ENCODE measurements at regions not wholly inside any gene's neighbourhood (a gene's known extent, or its start where the extent isn't known, plus 50 kb on each side); places are given as distances from the start of the nearest gene placed in this dataset.

DNA sequence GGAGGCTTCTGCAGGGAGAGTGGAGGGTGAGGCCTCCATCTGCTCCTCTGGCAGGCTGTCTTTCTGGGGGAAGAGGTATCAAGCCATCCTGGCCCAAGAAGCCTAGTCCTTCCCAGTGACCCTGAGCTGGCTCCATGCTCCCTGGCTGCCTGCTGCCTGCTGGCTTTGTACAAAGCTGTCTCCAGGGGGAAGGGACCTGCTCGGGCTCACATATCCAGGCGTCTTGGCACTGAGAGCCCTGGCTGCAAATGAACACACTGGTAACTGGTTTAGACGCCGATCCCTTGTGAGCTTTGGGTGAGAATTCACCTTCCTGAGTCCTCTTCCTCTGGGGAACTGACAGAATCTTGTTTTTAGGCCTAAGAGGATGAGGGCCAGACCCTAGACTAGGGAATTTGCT, 210.3 kb upstream of the ZBED5 start:
- DNase-seq (ENCODE audit: extremely low read depth in 1 of 11, low read depth in 9 of 11, low spot score in 4 of 11) = no peak

DNA sequence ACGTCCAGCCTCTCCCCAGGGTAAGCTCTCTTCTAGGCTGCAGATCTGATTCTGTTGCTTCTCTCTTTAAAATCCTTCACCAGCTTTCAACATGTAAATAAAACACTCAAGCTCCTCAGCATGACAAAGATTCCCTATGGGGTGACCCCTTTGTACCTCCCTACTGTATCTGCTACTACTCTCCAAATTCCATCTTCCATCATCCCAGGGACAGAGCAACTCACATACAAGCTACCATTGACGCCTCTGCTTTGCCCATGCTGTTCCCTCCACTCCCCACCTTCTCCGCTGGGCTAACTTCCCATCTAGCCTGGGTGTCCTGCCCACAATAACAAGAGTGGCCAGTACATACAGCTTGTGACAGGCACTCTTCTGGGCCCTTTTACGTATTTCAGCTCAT, 207.5 kb upstream of the ZBED5 start:
- no peak for DNase-seq (ENCODE audit: extremely low read depth in 1 of 11, low read depth in 9 of 11, low spot score in 4 of 11)

DNA sequence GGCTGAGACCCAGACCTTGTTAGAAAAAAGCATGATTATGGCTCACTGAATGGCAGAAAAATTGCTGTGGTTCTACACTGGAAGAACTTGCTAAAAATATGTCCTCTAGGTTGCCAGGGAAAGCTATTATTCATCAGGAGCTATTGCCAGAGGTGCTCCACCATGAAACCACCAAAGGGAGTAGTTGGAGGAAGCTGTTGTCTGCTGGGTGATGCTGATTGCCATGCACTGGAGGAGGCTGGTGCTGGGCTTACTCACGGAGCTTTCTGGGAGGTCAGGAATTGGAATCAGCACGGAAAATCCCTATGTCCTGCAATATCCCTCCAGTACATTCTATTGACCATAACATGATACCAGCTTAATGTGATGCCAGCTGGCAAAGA, 199.6 kb upstream of the ZBED5 start:
- DNase-seq (ENCODE audit: extremely low read depth in 1 of 11, low read depth in 9 of 11, low spot score in 4 of 11) = no peak

DNA sequence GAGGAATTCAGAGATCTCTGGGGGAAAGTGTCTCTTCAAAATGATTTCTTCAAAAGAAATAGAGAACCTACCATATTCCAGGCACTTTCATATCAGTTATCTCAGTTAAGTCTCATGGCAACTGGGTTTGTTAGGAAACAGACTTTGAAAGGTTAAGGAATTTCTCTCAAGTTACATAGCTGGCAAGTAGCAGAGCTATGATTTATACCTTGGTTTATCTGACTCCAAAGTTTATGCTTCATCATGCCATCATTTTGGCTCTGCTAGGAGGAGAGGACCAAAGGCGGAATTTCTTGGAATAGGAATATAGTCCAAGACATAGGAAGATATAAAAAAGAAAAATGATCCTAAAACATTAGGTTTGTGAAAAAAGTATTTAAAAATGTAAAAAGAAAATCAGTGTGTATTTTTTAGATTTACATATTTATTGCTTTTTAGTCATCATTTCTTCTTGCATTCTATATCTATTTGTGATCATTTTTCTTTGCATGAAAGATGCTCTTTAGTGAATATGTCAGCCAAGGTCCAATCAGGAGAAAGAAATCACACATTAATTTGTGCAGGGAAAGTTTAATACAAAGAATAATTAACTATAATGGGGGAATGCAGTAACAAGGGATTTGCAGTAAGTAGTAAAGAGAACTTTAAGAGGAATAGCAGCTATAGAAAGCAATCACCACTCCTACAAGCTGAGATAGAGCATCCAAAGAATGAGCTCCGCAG, 199.1 kb upstream of the ZBED5 start:
- no peak for DNase-seq (ENCODE audit: extremely low read depth in 1 of 11, low read depth in 9 of 11, low spot score in 4 of 11)

DNA sequence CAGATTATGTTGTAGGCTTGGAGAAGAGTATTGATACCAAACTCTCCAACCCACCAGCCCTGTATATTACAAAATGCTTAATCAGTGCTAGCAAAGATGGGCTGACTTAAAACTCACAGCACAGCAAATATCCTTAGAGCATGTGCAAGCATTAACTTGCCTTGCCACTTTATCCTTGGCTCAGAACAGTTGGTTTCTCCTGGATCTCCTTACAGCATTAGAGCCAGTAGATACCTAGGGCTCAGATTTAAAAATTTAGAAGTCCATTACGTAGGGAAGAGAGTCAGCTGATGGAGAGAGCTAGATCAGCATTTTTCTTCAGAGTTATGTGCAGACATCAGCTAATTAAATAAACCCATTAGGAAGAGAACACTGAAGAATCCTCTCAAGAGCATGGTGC, 198.5 kb upstream of the ZBED5 start:
- DNase-seq (ENCODE audit: extremely low read depth in 1 of 11, low read depth in 9 of 11, low spot score in 4 of 11) = no peak

DNA sequence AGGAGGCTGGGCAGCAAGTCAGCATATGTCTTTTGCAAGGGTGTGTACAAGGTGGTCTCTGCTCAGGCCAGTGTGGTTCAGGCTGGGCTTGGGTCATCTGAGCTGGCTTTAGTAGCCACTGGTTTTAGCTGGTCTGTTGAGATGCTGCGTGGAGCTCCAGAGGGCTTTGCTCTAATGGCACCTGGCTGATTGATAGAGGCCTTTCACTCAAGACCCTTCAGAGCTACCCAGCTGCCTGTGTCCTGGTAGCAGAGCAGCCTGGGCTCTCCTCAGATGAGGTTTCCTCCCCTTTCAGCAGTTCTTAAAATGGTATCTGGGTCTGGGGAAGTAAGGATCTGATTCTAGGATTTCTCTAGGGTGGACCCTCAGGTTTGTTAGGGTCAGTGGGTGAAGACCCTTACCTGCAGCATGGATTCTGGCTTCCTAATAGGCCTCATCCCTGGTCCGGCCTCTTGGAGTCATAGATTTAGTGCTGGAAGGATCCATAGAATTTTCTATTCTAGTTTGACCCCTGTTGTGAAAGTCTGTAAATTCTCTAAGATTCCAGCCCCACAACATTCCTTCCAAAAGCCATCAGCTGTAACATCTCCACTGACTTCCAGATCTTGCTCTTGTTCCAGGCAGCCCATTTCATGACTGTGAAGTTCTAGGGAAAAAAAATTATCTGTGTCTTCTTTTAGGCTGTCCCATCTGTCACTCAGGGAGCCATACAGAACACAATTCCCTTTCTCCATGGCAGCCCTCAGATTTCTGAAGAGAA, 190.2 kb upstream of the ZBED5 start:
- DNase-seq (ENCODE audit: extremely low read depth in 1 of 11, low read depth in 9 of 11, low spot score in 4 of 11) = no peak

DNA sequence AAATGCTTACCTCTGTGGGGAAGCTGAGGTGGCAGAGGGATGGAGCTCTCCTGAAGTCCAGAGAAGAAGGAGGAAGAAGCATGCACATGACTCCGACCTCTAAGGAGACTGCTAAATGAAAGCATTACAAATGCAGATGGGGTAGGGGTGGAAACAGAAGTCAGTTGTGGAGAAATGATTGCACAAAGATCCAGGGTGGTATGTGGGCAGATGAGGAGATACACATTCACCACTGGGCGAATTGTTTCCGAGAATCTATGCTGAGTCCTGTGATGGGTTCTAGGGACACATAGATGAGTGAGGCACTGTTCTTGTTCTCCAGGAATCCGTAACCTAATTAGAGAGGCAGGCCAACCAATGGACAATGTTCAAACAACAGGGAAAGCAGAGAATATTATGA, 188.9 kb upstream of the ZBED5 start:
- no peak for DNase-seq (ENCODE audit: extremely low read depth in 1 of 11, low read depth in 9 of 11, low spot score in 4 of 11)

DNA sequence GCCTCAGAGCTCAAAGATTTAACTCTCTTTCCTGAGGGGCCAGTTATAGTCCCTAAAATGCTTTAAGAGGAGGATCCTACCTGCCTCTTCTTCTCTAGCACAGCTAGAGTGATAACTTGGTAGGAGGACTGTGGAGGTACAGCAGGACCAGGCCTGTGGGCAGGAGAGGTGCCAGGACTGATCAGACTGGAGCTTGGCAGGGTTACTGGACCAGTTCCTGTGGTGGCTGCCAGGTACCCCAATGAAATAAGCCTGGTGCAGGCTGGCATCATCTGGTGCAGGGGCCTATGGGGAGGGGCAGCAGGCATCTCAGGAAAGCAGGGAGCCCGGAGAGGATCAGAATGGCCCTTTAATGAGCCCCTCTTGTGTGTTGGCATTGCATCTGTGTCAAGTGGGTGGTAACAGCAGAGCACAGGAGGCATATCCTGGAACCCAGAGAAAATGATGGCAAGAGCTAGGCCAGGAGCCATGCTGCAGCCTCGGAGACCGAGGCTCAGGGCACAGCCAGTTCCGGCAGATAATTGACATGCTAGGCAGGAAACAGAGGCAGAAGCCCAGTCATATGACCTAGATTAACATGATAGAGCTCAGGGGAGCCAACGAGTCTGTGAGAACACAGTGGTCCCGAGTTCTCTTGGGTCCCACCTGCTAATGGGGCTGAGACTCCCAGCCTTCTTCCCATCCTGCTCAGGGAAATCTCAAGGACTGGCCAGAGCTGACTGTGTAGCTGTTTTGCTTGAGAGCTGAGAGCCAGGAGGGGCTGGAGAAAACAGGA, 187.5 kb upstream of the ZBED5 start:
- no peak for DNase-seq (ENCODE audit: extremely low read depth in 1 of 11, low read depth in 9 of 11, low spot score in 4 of 11)

DNA sequence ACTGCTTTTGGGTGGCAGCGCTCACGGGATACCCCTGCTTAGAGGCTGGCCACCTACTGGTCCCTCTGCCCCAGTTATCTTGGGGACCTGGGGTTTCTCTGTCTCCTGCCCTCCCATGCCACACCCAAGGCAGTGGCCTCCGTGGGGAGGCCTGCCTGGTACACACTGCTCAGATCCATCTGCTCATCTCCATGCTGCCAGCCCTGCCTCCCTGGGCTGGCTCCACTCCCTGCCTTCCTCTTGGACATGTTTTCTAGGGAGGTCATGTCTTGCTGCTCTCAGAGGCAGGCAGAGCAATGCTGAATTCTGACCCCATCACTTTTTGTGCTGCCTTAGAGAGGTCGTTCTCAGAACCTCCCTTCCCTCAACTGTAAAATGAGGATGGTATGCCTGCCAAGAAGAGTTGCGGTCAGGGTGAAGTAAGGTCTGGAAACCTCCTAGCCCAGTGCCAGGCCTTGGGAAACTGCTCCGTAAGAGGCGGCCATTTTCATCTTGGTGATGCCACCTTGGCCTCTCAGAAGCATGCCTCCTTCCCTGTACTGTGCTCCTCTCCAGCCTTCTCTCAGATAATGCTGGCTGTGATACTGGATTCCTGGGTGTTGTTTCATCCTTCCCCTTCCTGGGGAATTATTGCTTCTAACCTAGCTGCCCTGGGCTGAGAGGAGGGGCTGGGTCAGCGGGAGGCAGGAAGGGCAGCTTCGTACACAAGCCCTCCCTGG, 186.4 kb upstream of the ZBED5 start:
- DNase-seq (ENCODE audit: extremely low read depth in 1 of 11, low read depth in 9 of 11, low spot score in 4 of 11) = no peak

DNA sequence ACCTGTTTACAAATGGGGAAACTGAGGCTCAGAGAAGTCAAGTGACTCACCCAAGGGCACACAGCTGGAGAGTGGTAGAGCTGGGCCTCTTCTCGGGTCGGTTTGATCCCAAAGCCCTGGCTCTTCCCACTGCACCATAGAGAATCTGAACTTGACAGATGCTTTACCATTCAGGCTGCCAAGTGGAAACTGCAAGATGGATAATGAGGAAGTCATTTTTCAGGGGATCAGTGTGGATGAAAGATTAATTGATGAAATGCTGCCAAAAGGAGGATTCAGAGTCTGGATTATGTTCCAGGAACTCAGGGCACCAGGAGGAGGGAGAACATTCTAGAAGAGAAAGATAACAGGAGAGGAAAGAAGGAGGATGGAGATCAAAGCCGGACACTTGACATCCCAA, 185.9 kb upstream of the ZBED5 start:
- no peak for DNase-seq (ENCODE audit: extremely low read depth in 1 of 11, low read depth in 9 of 11, low spot score in 4 of 11)

DNA sequence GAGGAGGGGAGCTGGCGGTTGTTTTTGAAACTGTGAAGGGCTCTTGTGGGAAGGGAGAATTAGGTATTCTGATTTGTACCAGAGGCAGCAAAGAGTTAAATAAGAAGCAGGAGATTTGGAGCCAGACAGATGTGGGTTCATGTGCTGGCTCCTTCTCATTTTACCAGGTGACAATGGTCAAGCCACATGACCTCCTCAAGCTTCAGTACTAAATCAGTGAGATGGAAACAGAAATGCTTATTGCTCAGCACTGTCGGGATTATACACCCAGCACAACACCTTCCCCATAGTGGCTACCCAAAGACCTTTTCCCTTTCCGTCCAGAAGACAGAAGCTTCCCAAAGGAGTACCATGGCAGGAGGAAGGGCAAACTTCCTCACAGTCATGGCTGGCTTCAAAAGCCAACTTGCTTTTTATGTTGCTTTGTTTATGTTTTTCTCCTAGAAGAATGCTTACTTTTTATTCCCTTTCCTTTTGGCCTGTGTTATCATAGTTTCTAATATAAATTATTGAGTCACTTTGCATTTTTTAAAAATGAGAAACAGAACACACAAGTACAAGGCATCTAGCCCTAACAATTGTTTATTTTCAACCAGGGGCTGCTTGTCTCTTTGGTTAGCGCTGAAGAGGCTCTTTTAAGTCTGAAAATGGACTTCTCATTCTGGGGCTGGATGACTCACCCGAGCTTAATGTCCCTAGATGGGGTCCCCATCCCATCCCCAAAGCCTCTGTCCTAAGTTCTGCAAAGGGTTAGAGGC, 181.5 kb upstream of the ZBED5 start:
- DNase-seq (ENCODE audit: extremely low read depth in 1 of 11, low read depth in 9 of 11, low spot score in 4 of 11) = no peak

DNA sequence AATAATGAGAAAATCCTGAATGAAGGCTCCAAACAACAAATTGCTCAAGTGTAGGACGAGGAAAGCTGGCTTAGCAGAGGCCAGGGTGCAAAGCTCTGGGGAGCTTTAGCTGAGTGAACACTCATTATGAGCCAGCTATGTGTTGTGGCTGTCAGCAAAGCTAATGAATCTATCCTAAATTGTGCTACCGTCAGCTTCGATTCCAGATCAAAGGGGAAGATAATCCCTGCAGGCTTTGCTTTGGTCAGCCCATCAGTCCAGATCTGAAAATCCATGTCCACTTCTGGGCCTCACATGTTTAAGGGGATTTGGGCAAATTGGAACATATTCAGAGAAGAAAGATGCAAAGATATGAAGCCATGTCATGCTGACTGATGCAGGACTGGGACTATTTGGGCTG, 180.9 kb upstream of the ZBED5 start:
- no peak for DNase-seq (ENCODE audit: extremely low read depth in 1 of 11, low read depth in 9 of 11, low spot score in 4 of 11)

DNA sequence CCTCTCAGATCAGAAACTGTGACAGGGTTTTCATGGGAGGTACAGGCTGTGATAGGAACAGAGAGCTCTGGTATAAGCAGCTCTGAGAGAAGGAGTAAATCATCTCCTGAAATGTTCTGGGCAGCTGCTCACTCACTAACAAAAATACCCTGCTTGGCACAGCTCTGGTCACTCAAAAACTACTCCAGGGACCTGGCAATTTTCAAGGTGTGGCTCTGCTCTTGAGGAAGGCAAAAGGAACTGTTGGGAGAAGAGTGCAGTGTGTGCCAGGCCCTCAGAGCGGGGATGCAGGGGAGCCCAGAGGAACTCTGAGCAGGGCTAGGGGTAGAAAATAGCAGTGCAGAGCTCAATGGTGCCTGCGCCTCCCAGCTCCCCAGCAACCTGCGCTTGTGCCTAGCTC, 180.5 kb upstream of the ZBED5 start:
- no peak for DNase-seq (ENCODE audit: extremely low read depth in 1 of 11, low read depth in 9 of 11, low spot score in 4 of 11)

DNA sequence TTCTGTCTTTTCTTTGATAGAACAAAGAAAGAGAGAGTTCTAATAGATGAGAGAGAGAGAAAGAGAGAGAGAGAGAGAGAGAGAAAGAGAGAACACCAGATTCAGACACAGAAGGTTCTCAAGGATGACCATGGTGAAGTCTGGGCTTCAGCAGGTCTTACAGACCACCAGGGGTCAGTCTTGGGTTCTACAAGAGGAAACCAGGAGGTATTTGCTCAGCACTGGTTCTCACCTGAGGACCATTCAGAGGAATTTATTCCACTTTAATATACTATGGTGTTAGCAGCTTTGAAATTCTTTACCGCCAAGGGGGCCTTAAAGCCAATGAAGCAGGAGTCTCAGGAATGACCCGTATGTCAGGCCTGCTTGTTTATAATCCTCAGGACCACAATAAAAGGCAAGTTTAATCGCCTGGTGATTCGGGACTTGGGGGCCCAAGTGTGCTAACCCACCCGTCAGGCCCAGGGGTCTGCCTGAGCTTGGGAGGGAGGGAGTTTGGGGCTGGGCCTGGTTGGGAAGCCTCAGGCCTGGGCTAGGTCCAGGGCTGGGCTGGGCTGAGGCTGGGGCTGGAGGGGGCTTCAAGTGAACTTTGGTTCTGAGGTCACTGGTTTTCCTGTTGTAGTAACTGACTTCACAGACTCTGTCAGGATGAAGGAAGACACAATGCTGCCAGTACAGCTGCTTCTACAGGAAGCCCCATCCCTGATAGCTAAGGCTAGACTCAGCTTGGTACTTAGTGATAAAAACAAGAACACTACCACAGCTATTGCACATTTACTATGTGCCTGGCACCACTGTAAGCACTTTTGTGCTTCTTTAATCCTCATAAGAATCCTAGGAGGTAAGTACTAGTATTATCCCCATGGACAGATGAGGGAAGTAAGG, 179.2 kb upstream of the ZBED5 start:
- DNase-seq (ENCODE audit: extremely low read depth in 1 of 11, low read depth in 9 of 11, low spot score in 4 of 11) = peak; percentile 54 to 81 (median 68)

DNA sequence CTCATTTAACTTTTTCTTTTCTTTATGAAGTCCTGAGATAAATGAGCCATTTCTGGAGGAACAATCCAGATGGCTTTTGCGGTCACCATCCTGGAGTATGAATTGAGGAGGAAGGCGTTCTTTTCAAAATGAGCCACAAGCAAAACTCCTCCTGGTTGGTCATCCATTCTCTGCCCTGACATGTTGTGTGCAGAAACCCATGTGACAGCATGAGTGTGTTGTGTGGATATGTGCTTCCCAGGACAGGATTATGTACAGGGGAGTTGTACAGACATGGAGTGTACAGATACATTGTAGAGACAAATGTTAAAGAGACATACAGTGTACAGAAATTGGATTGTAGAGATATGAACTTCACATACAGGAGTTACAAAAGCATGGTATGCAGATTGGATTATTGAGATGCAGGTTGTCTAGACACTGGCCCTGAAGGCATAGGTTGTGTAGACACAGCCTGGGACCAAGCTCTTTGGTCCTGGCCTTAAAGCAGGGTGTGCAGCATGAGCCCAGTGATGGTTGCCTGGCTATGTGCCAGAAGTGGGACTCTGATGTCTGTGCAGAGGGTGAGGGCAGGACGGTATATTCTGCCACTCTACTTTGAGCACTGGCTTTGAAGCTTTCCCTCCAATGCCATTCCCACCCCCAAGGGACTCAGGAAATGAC, 178.5 kb upstream of the ZBED5 start:
- DNase-seq (ENCODE audit: extremely low read depth in 1 of 11, low read depth in 9 of 11, low spot score in 4 of 11) = no peak

DNA sequence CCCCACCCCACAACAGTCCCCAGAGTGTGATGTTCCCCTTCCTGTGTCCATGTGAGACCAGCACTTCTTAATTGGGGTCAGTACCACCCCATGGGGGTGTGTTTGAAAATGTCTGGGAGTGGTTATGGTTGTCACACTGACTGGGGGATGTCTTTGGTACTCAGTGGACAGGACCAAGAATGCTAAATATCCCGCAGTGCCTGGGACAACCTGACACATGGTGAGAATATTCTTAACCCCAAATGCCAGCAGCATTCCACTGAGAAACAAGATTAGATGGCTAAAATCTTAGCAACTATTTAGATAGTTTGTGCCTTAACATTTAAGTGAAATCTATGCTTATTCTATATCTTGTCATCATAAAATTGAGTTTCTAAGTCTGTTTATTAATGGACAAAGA, 177.5 kb upstream of the ZBED5 start:
- no peak for DNase-seq (ENCODE audit: extremely low read depth in 1 of 11, low read depth in 9 of 11, low spot score in 4 of 11)

DNA sequence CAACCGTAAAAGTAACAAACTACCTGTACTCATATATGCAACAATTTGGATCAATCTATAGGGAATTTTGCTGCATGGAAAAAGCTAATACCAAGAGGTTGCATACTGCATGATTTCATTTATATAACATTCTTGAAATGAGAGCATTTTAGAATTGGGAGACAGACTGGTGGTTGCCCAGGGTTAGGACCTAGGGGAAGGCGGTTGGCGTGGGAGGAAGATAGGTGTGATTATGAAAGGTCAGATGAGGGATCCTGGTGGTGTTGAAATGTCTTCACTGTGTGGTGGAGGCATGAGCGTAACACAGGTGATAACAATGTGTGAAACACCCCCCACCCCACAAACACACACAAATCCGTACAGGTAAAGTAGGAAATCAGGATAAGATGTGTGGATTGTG, 176.6 kb upstream of the ZBED5 start:
- no peak for DNase-seq (ENCODE audit: extremely low read depth in 1 of 11, low read depth in 9 of 11, low spot score in 4 of 11)
